Right lobe of liver (tissue), 6 donors: ENCODE measurements at regions not wholly inside any gene's neighbourhood (a gene's known extent, or its start where the extent isn't known, plus 50 kb on each side); places are given as distances from the start of the nearest gene placed in this dataset.
"Not testable (repeated sequence)": the region's sequence is repeated elsewhere in the genome, so short reads cannot be mapped to it uniquely, and the experiment has no call there.

Experiments
- ATAC-seq, 4 donors: fragments of 200-7000 bp; cut with Tn5 transposase; one replicate each; pipeline ENCODE4 v1.9.1; 2020; ENCODE audit warnings: mild to moderate bottlenecking in 4 of 4, moderate library complexity in 4 of 4
- DNase-seq, 3 donors: peaks; one replicate each; pipeline ENCODE4 v3.0.0-alpha.2; 2020
- H3K27ac ChIP-seq, 3 donors: fragments of 200-600 bp; one replicate each; pipeline ENCODE4 v1.8.0; 2022
- H3K27me3 ChIP-seq, 2 donors: fragments of 200-600 bp; one replicate each; pipeline ENCODE4 v1.8.0; 2022
- H3K36me3 ChIP-seq, 4 donors: fragments of 200-600 bp; sonication (generic) in 1 of 4; one replicate each; pipeline versions ENCODE4 v1.5.1 to v1.8.0; 2017 to 2022; ENCODE audit warnings: control low read depth in 1 of 4
- H3K4me1 ChIP-seq, 4 donors: fragments of 200-600 bp; sonication (generic) in 1 of 4; one replicate each; pipeline versions ENCODE4 v1.5.1 to v1.8.0; 2017 to 2022; ENCODE audit warnings: control low read depth in 1 of 4
- H3K4me3 ChIP-seq, 3 donors: fragments of 200-600 bp; one replicate each; pipeline ENCODE4 v1.8.0; 2022
- H3K9me3 ChIP-seq, 4 donors: fragments of 200-600 bp; sonication (generic) in 1 of 4; one replicate each; pipeline versions ENCODE4 v1.5.1 to v1.8.0; 2017 to 2022; ENCODE audit warnings: control low read depth in 1 of 4
- WGBS: methylation state at CpG from one replicate; pipeline ENCODE4 v1.1.6; 2018; ENCODE audit warnings: low coverage, low lambda C conversion rate; ENCODE audit not compliant: insufficient coverage; ENCODE audit errors: missing lambda C conversion rate; 5-methylcytosine and 5-hydroxymethylcytosine counted together
- intact Hi-C, 2 donors: fragments of 100-400 bp; cut with DNase I; formaldehyde crosslinking; loops; one replicate each; pipeline versions ENCODE4 v1.11.2 to v1.14.1; 2022
- donor health status: DM: no; HTN: yes; CAD: no.
- donor health status: DM: no; HTN: no; CAD: no.
- donor health status: DM: no; HTN: no; CAD: no.
- donor health status: DM: no; HTN: yes; CAD: no.
- donor health status: DM: no; HTN: yes; CAD: no.

DNA sequence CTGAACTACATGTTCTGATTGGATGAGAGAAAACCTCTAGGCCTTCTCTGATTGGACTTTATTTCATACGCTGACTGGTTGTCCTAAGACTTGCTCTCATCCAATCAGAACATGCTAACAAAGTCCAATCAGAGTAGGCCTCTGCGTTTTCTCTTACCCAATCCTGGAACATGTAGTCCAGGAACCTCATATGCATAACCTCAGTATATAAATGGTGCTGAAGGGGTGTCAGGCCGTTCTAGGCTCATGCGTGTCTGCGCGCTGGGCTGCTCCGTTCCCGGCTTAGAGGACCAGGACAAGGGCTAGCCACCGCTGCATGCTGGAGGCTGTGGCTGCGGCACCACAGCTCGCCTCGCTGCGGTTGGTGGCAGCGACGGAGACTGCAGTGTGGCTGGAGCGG is 68.3 kb upstream of the THOC3 start:
- H3K4me3 ChIP-seq, ATAC-seq, H3K27me3 ChIP-seq, H3K36me3 ChIP-seq, H3K9me3 ChIP-seq, H3K4me1 ChIP-seq, H3K27ac ChIP-seq, intact Hi-C loops: not testable (repeated sequence)
- WGBS, result 78% methylated on average over 15 of the region's 16 CpGs
- DNase-seq, result peak in 1 of 3 donors; percentile 27

DNA sequence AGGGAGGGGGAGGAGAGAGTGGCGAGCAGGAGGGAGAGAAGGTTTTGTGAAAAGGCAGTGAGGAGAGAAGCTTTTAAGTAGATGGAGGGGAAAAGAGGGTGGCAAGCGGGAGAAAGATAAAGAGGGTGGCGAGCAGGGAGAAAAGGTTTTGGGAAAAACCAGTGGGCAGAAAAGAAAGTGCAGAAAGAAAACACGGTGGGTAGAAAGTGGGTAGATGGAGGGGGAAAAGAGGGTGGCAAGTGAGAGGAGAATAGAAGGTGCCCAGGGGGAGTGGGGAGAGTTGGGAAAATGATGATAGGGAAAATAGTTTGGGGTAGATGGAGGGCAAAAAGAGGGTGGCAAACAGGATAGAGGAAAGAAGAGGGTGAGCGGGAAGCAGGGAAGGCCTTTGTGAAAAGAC is 69.1 kb upstream of the THOC3 start:
- H3K4me1 ChIP-seq, H3K9me3 ChIP-seq, intact Hi-C loops, H3K4me3 ChIP-seq, H3K36me3 ChIP-seq, DNase-seq, H3K27me3 ChIP-seq, ATAC-seq, H3K27ac ChIP-seq: not testable (repeated sequence)
- WGBS, result 55% methylated on average over 4 of the region's 5 CpGs

DNA sequence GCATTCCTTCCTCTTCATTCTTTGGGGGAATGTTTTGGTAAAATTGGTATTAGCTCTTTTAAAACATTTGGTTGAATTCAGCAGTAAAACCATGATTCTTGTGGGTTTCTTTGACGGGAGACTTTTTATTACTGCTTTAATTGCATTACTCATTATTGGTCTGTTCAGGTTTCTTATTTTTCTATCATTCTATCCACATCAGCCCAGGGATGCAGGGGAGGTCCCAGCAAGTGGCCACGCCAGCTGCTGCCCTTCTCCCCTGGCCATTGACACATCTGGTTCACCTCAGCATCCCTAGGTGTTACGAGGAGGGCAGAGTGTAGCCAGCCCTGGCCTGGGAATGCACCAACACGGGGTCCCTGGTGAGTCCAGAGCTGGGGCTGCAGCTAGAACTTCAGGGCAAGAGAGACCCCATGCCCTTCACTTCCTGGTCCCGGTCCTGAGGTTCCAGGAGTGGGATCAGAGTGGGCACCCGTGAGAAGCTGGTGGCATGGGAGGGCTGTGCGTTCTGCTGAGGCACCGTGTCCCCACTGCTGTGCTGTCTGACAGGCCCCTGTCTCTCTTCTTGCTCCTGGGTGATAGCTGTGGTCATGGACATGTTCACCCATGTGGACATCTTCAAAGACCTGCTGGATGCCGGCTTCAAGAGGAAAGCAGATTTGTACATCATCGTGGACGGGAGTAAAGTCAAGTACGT is 72.1 kb upstream of the THOC3 start:
- WGBS, result 68% methylated on average over 5 of the region's 12 CpGs
- H3K27me3 ChIP-seq, H3K9me3 ChIP-seq, H3K4me1 ChIP-seq, H3K36me3 ChIP-seq, H3K27ac ChIP-seq, H3K4me3 ChIP-seq, intact Hi-C loops: not testable (repeated sequence)
- DNase-seq (peak in 1 of 3 donors; percentile 35), ATAC-seq (peak in 2 of 4 donors; percentile 5 to 17)

DNA sequence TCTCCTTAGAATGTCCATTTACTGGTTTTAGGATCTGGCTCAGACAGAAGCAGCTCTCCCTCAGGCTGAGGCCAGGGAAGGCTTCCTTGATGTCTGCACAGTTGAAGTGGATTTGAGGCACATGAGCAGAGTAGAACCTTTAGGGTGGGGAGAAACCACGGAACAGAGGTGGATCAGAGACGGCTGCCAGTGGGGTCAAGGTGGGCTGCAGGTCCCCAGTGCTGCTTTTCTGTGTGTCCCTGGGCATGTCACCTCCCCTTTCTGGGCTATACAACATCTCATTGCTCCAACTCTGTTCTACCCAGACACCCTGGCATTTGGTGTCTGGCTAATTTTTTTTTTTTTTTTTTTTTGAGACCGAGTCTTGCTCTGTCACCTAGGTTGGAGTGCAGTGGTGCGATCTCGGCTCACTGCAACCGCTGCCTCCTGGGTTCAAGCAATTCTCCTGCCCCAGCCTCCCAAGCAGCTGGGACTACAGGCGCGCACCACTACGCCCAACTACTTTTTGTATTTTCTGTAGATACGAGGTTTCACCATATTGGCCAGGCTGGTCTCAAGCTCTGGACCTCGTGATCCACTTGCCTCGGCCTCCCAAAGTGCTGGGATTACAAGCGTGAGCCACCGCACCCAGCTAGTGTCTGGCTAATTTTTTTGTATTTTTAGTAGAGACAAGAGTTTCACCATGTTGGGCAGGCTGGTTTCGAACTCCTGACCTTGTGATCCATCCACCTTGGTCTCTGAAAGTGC is 73.3 kb upstream of the THOC3 start:
- H3K9me3 ChIP-seq, H3K27me3 ChIP-seq, H3K4me3 ChIP-seq, intact Hi-C loops, H3K36me3 ChIP-seq, H3K27ac ChIP-seq, H3K4me1 ChIP-seq: not testable (repeated sequence)
- 89% methylated on average over 15 of the region's 15 CpGs for WGBS
- ATAC-seq, result peak in 1 of 4 donors; percentile 11
- peak in 1 of 3 donors; percentile 27 for DNase-seq

DNA sequence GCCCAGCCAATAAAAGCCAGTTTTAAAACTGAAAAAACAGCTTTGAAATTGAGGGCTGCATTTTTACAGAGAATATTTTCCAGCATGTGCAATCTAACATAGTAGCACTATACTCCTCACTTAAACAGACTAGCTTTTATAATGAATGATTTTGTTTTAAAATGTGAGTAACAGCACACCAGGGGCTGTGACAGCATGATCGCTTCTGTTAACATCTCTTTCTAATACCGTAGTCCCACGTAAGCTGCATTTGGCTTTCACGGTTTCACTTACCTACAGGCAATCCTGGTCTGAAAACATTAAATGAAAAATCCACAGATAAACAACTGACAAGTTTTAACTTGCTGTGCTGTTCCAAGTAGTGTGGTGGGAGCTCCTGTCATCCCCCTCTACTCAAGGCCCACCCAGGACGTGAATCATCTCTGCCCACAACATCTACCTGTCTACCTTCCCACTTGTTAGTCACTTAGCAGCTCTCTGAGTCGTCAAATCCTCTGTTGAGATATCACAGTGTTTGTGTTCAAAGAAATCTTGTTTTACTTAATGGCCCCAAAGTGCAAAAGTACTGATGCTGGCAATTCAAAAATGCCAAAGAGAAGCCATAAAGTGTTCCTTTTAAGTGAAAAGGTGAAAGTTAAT is 74.0 kb upstream of the THOC3 start:
- 73% methylated on average over 6 of the region's 6 CpGs for WGBS
- H3K9me3 ChIP-seq, H3K27me3 ChIP-seq, H3K36me3 ChIP-seq, ATAC-seq, DNase-seq, H3K4me1 ChIP-seq, H3K4me3 ChIP-seq, intact Hi-C loops, H3K27ac ChIP-seq: not testable (repeated sequence)

DNA sequence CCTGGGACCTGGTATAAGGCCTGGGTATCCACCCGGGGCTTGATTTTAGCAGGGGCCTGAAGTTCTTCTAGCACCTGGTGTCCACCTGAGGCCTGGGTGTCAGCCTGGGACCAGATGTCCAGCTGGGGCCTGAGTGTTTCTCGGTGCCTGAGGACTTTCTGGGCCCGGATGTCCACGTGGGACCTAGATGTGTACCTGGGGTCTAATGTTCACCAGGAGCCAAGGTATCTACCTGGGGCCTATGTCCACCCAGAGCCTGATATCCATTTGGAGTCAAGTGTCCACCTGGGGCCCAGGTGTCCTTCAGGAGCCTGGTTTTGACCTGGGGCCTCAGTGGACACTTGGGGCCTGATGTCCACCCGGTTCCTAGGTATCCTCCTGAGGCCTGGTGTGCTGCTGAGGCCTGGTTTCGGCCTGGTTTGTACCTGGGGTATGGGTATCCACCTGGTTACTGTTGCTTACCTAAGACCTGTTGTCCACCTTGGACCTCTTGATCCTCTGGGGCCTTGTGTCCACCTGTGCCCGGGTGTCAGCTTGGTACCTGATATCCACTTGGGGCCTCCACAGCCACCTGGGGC is 75.2 kb upstream of the THOC3 start:
- WGBS, result 73% methylated on average over 5 of the region's 7 CpGs

DNA sequence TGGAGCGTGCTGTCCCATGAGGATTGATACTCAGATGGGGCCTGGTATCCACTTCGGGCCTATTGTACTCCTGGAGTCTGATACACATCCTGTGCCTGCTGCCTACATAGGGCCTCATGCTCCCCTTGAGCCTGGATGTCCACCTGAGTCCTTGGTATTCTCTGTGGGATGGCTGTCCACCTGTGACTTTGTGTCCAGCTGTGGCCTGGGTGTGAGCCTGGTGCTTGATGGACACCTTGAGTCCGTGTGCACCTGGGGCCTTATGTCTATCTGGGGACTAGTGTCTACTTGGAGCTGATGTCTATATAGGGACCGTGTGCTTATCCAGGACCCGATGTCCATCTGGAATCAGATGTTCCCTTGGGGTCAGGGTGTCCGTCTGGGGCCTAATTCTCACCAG is 75.9 kb upstream of the THOC3 start:
- H3K27ac ChIP-seq, H3K36me3 ChIP-seq, H3K4me1 ChIP-seq, H3K27me3 ChIP-seq, intact Hi-C loops, H3K9me3 ChIP-seq, H3K4me3 ChIP-seq: not testable (repeated sequence)
- ATAC-seq (peak in 1 of 4 donors; percentile 23), DNase-seq (peak in 1 of 3 donors; percentile 23)
- 49% methylated on average over 2 of the region's 6 CpGs for WGBS

More for the DNA sequence above, 75.2 kb upstream of the THOC3 start:
- H3K4me1 ChIP-seq, H3K36me3 ChIP-seq, H3K4me3 ChIP-seq, intact Hi-C loops, H3K27ac ChIP-seq, H3K27me3 ChIP-seq, H3K9me3 ChIP-seq: not testable (repeated sequence)
- DNase-seq, result peak in 1 of 3 donors; percentile 30
- peak in 1 of 4 donors; percentile 6 for ATAC-seq

DNA sequence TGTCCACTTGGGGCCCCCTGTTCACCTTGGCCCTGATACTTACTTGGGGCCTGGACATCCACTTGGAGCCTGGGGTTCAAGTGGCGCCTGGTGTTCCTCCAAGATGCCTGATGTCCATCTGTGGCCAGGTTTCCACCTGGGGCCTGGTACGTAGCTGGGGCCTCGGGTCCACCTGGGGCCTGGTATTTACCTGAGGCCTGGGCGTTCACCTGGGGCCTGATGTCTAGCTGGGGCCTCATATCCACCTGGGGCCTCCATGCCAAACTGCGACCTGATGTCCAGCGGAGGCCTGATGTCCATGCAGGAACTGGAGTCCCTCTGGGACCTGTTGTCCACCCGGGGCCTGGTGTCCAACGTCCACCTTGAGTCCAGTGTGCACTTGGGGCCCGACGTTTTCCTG is 76.3 kb upstream of the THOC3 start:
- no CpG with 5 or more reads among the region's 10 CpGs for WGBS
- intact Hi-C loops, H3K27me3 ChIP-seq, H3K9me3 ChIP-seq, ATAC-seq, H3K4me1 ChIP-seq, H3K36me3 ChIP-seq, H3K27ac ChIP-seq, H3K4me3 ChIP-seq: not testable (repeated sequence)
- peak in 1 of 3 donors; percentile 35 for DNase-seq

DNA sequence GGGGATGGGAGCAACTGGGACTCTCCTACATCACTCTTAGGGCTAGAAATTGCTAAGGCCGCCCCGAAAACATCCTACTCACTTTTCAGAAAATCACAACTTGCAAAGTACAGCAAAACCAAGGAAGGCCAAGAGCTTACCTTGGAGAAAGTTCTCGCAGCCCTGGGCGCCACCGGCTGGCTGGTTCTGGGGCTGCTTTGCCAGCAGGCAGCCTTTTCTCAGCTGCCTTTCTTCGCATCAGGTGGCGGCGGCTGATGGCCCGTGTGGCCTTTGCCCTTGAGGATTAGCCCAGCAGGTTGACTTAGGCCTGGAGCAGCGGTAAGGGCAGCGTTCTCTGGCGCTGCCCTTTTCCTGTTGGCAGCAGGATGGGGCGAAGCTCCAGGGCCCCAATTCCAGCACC is 77.3 kb upstream of the THOC3 start:
- H3K9me3 ChIP-seq, H3K4me3 ChIP-seq, DNase-seq, intact Hi-C loops, H3K36me3 ChIP-seq, ATAC-seq, H3K27me3 ChIP-seq, H3K4me1 ChIP-seq, H3K27ac ChIP-seq: not testable (repeated sequence)
- no CpG with 5 or more reads among the region's 13 CpGs for WGBS

DNA sequence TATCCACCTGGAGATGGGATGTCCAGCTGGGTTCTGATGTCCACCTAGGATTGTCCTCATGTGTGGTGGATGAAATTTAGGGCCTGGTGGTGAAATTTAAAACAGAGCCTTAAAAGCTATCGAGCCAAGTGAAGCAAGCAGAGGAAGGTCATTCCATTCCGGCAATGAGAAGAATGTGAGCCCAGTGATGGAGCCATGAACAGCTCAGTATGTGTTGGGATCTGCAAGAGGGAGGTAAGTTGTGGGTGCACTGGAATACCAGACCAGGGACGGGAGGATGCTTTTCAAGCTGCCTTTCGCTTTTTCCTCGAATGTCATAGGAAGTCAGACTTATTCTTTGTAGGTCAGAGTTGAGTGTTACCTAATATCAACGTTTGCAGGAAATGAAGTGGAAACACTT is 80.6 kb upstream of the THOC3 start:
- ATAC-seq, H3K27ac ChIP-seq, H3K36me3 ChIP-seq, H3K4me3 ChIP-seq, H3K9me3 ChIP-seq, H3K27me3 ChIP-seq, intact Hi-C loops, H3K4me1 ChIP-seq, DNase-seq: not testable (repeated sequence)
- 59% methylated on average over 6 of the region's 6 CpGs for WGBS
